T47D (cell line): ENCODE measurements at regions not wholly inside any gene's neighbourhood (a gene's known extent, or its start where the extent isn't known, plus 50 kb on each side); places are given as distances from the start of the nearest gene placed in this dataset.
"Not testable (repeated sequence)": the region's sequence is repeated elsewhere in the genome, so short reads cannot be mapped to it uniquely, and the experiment has no call there.

Experiments used
- DNase-seq, 2 experiments: peaks; one replicate each; pipeline versions ENCODE4 v3.0.0 to v3.0.0-alpha.2; 2011 to 2012; ENCODE audit warnings: low read depth in 1 of 2, low spot score in 1 of 2
- JUND ChIP-seq: IDR thresholded peaks from 2 replicates; pipeline ENCODE4 v1.6.1; 2012; ENCODE audit warnings: low read depth
- in situ Hi-C: cut with HindIII; loops from 2 replicates; pipeline ENCODE4 v1.10.0; 2016; ENCODE audit warnings: low sequenced_read_pairs, low pct_unique_long_range_greater_than_20kb

DNA sequence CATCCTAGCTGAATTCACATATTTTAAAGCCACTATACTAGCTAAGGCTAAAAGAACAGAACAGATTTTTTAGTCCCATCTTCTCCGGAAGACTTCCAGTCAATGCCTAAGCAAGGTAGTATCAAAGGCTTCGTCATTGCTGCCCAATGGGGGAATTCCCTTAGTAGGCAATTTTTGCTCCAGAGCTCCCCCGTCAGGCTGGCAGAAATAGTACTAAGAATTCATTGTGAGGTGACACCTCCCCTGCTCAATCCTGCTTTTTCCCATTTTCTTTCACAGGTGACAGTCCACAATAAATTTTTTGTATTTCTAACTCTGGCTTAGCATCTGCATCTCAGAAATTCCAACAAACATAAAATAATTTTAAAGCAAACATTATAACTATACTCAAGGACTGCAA, 52.8 kb upstream of the SRSF6 start:
- DNase-seq = peak in 1 of 2 experiments; percentile 49
- TF ChIP-seq JUND = no peak
- in situ Hi-C loops = no loop called here

- in situ Hi-C loops, DNase-seq: not testable (repeated sequence)
Observed at GRCh38 chr20:43400882-43401281, 56.8 kb upstream of the SRSF6 start.

DNA sequence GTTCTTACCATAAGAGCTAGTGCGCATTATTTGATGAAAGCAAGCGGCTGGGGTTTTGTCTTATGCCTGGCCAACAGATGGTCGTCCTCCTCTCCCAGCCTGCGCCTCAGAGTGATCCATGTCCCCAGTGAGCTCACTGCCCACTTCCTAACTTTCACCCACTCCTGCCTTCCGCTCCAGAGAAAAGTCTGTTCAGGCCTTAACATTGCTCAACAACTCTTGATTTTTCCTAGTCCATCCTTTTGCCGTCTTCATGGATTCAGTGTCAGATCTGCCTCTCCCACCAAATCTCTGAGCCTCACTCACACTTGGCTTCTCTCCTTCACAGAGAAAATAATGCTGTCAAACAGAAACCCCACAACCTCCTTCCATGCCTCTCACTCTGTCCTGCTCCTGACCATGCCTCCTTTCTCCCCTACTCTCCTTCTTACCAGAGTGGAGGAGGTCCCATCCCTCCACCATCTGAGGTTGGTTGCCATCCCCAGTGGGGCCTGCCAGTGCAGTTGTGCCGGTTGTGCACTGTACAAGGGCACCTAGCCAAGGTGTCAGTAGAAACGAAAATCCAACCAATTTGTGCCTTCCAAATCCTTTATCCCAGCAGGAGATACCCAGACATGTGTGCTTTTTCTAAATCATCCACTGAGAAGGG, 58.9 kb upstream of the SRSF6 start:
- no peak for TF ChIP-seq JUND
- in situ Hi-C loops = no loop called here
- no peak for DNase-seq

DNA sequence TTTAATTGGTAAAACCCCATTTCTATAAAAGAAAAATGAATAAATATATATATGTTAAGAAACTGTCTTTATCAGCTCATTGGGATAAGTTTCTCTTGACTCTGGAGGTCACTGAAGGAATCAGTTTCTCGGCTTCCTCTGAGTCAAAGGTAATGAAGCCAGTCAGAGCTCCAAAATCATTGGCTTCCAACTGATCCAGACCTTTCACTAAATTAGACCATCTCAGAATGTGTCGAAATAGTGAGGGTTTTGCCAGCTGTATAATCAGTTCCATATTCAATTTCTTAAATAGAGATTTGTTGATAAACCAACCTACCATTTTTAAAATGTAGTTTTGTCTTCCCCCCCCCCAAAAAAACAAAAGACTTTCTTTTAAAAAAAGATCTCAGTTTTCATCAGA, 60.5 kb upstream of the SRSF6 start:
- in situ Hi-C loops = no loop called here
- TF ChIP-seq JUND = no peak
- DNase-seq = no peak

DNA sequence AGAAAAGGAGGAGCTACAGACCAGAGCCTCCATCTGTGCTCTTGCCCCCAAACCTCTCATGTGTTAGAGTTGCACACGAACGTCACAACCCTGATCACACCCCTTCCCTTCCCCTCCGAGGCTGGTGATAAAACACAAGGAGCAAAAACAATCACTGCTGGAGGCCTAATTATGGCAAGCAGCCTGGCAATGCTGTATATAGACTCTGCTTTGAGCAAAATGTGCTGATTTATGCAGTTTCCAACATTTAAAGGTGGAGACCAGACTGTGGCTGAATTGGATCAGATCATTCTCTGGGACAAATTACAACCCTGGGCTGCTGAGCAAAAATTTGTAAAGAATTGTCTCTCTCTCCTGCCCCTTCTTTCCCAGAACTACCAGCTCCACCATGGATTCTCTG, 64.6 kb upstream of the SRSF6 start:
- in situ Hi-C loops = no loop called here
- DNase-seq = no peak
- TF ChIP-seq JUND = no peak

GRCh38 chr20:43392561-43392960, 65.1 kb upstream of the SRSF6 start:
- DNase-seq = no peak
- no peak for TF ChIP-seq JUND

DNA sequence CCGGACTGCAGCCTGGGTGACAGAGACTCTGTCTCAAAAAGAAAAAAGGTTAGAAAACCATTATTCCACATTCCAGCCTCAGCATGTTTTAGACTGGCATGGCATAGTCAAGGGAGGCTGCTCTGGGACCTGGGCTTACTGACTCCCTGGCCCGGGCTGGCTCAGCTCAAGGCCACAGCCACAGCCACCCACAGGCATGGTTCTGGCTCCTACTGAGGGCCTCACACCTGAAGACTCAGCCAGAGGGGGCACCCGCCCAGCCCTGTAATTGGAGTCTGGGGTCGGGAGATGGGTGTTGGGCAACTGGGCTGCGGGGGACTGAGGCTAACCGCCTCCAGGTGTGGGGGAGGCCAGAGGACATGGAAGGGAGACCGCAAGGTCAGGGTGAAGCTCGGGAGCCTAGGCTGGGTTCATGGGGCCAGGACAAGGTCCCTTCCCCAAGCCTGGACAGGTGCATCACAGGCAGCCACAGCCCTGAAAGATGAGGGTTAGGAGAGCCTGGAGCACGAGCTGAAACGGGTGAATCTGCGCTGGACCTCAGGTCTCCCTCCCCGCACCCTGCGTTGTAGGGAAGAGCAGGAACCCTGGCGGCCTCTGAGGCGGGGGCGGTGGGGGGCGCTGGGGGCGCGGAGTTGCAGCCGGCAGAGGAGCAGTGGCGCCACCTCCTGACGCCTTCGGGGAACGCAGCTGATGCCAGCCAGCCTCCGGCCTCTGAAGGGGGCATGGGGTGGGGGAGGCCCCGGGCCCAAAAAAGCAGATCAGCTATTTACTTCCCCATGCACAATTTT, 67.7 kb upstream of the SRSF6 start:
- in situ Hi-C loops = no loop called here
- no peak for DNase-seq

More at GRCh38 chr20:43392561-43392960, 65.1 kb upstream of the SRSF6 start:
- in situ Hi-C loops = no loop called here

GRCh38 chr20:43389211-43389610, 68.5 kb upstream of the SRSF6 start:
- TF ChIP-seq JUND = no peak
- in situ Hi-C loops = no loop called here
- DNase-seq = no peak

More for the DNA sequence above, 67.7 kb upstream of the SRSF6 start:
- TF ChIP-seq JUND = no peak

GRCh38 chr20:43388268-43389002, 69.3 kb upstream of the SRSF6 start:
- in situ Hi-C loops = no loop called here
- DNase-seq = no peak
- TF ChIP-seq JUND = no peak

DNA sequence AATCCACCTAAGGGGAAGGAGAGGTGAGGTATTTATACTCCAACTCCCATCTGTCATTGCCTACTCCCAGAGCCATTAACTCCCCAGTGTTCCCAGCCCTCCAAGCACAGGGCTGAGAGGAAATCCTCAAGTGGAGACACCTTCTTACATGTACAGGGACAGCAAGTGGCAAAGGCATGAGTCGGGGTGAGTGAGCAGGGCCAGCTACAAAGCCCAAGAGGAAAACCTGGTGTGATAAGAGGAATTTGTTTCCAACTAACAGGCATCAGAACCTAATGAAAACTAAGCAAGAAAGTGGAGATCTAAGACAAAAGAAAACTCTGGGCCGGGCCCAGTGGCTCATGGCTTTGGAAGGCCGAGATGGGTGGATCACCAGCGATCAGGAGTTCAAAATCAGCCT, 70.0 kb upstream of the SRSF6 start:
- DNase-seq = no peak
- in situ Hi-C loops = no loop called here
- TF ChIP-seq JUND = no peak

GRCh38 chr20:43386878-43387277, 70.8 kb upstream of the SRSF6 start:
- in situ Hi-C loops = no loop called here
- TF ChIP-seq JUND = no peak
- no peak for DNase-seq

GRCh38 chr20:43385914-43386313, 71.8 kb upstream of the SRSF6 start:
- TF ChIP-seq JUND = no peak
- in situ Hi-C loops = no loop called here
- no peak for DNase-seq
